ENCODE measurements at regions not wholly inside any gene's neighbourhood (a gene's known extent, or its start where the extent isn't known, plus 50 kb on each side); places are given as distances from the start of the nearest gene placed in this dataset.
"Not testable (repeated sequence)": the region's sequence is repeated elsewhere in the genome, so short reads cannot be mapped to it uniquely, and the experiment has no call there.

GRCh38 chr4:43672265-43672885, 776.2 kb downstream of the KCTD8 start:
- DNase-seq = not testable (repeated sequence)

GRCh38 chr4:43680421-43680820, 768.2 kb downstream of the KCTD8 start:
- no peak for DNase-seq

- no peak for DNase-seq
These were observed 766.1 kb downstream of the KCTD8 start for GRCh38 chr4:43682551-43682950.

- no peak for DNase-seq
These were observed 758.5 kb downstream of the KCTD8 start for GRCh38 chr4:43690116-43690515.

- DNase-seq = no peak
These were observed 754.7 kb downstream of the KCTD8 start for GRCh38 chr4:43693876-43694275.

- no peak for DNase-seq
These were observed 739.2 kb downstream of the KCTD8 start for GRCh38 chr4:43709443-43709842.

- no peak for DNase-seq
These were observed 731.8 kb downstream of the KCTD8 start for GRCh38 chr4:43716721-43717395.

GRCh38 chr4:43718369-43718768, 730.2 kb downstream of the KCTD8 start:
- no peak for DNase-seq

- no peak for DNase-seq
These were observed 715.7 kb downstream of the KCTD8 start for GRCh38 chr4:43732829-43733426.

GRCh38 chr4:43742083-43742482, 706.5 kb downstream of the KCTD8 start:
- no peak for DNase-seq

- DNase-seq = no peak
These were observed 694.0 kb downstream of the KCTD8 start for GRCh38 chr4:43754566-43754965.

GRCh38 chr4:43757147-43757546, 691.5 kb downstream of the KCTD8 start:
- no peak for DNase-seq

GRCh38 chr4:43758836-43759235, 689.8 kb downstream of the KCTD8 start:
- DNase-seq = no peak

GRCh38 chr4:43763029-43763610, 685.5 kb downstream of the KCTD8 start:
- no peak for DNase-seq

GRCh38 chr4:43765514-43765913, 683.1 kb downstream of the KCTD8 start:
- no peak for DNase-seq

- DNase-seq = no peak
These were observed 682.0 kb downstream of the KCTD8 start for GRCh38 chr4:43766648-43767047.

- DNase-seq = no peak
These were observed 672.2 kb downstream of the KCTD8 start for GRCh38 chr4:43776371-43776770.

- no peak for DNase-seq
These were observed 670.3 kb downstream of the KCTD8 start for GRCh38 chr4:43778187-43778915.

GRCh38 chr4:43781125-43781524, 667.5 kb downstream of the KCTD8 start:
- DNase-seq = no peak

- no peak for DNase-seq
These were observed 666.2 kb downstream of the KCTD8 start for GRCh38 chr4:43782391-43782790.

- no peak for DNase-seq
These were observed 632.5 kb downstream of the KCTD8 start for GRCh38 chr4:43816116-43816515.

GRCh38 chr4:43822621-43823020, 626.0 kb downstream of the KCTD8 start:
- DNase-seq = no peak

GRCh38 chr4:43835869-43836268, 612.7 kb downstream of the KCTD8 start:
- DNase-seq = no peak
